ENCODE measurements at regions not wholly inside any gene's neighbourhood (a gene's known extent, or its start where the extent isn't known, plus 50 kb on each side); places are given as distances from the start of the nearest gene placed in this dataset.

GRCh38 chr7:30212701-30213111 is 71.7 kb upstream of the ZNRF2 start:
- Mint-ChIP-seq H3K9me3 (no peaks in the 10 kb centered on the region), H3K4me3 (no peak overlapping the region), H3K4me1 (ENCODE audit: low read depth) (no peaks in the 10 kb centered on the region), H3K27me3 (ENCODE audit: low read depth) (peaks cover 14% of the 10 kb centered on the region), H3K36me3 (ENCODE audit: insufficient read depth) (no peaks in the 10 kb centered on the region)
- ATAC-seq = no peak
- DNase-seq = no peak

- no peak for ATAC-seq
- Mint-ChIP-seq H3K4me1 (ENCODE audit: low read depth) (no peaks in the 10 kb centered on the region), H3K4me3 (no peak overlapping the region), H3K36me3 (ENCODE audit: insufficient read depth) (no peaks in the 10 kb centered on the region), H3K9me3 (no peaks in the 10 kb centered on the region), H3K27me3 (ENCODE audit: low read depth) (peaks cover 16% of the 10 kb centered on the region)
- DNase-seq = no peak
Measured at GRCh38 chr7:30213637-30214036, 70.8 kb upstream of the ZNRF2 start.

- Mint-ChIP-seq H3K36me3 (ENCODE audit: insufficient read depth) (no peaks in the 10 kb centered on the region), H3K9me3 (peaks cover 3% of the 10 kb centered on the region), H3K27me3 (ENCODE audit: low read depth) (peaks cover 16% of the 10 kb centered on the region), H3K4me1 (ENCODE audit: low read depth) (no peaks in the 10 kb centered on the region), H3K4me3 (no peak overlapping the region)
- DNase-seq (no peak), ATAC-seq (no peak)
Measured at GRCh38 chr7:30214651-30215137, 69.7 kb upstream of the ZNRF2 start.

- ATAC-seq (no peak), DNase-seq (no peak)
- H3K4me3 Mint-ChIP-seq = no peak overlapping the region
- peaks cover 9% of the 10 kb centered on the region for H3K9me3 Mint-ChIP-seq
- H3K4me1 Mint-ChIP-seq (ENCODE audit: low read depth) = peaks cover 2% of the 10 kb centered on the region
- peaks cover 4% of the 10 kb centered on the region for H3K27me3 Mint-ChIP-seq (ENCODE audit: low read depth)
- no peaks in the 10 kb centered on the region for H3K36me3 Mint-ChIP-seq (ENCODE audit: insufficient read depth)
Measured at GRCh38 chr7:30221764-30222163, 62.6 kb upstream of the ZNRF2 start.

GRCh38 chr7:30222515-30223215 is 61.7 kb upstream of the ZNRF2 start:
- no peak for ATAC-seq
- H3K4me1 Mint-ChIP-seq (ENCODE audit: low read depth) = peaks cover 2% of the 10 kb centered on the region
- peaks cover 2% of the 10 kb centered on the region for H3K27me3 Mint-ChIP-seq (ENCODE audit: low read depth)
- no peak for DNase-seq
- peaks cover 9% of the 10 kb centered on the region for H3K9me3 Mint-ChIP-seq
- H3K36me3 Mint-ChIP-seq (ENCODE audit: insufficient read depth) = no peaks in the 10 kb centered on the region
- H3K4me3 Mint-ChIP-seq = no peak overlapping the region

- no peak for ATAC-seq
- Mint-ChIP-seq H3K36me3 (ENCODE audit: insufficient read depth) (no peaks in the 10 kb centered on the region), H3K4me3 (no peak overlapping the region), H3K4me1 (ENCODE audit: low read depth) (peaks cover 2% of the 10 kb centered on the region), H3K9me3 (peaks cover 9% of the 10 kb centered on the region), H3K27me3 (ENCODE audit: low read depth) (peaks cover 1% of the 10 kb centered on the region)
- DNase-seq = no peak
Measured at GRCh38 chr7:30223896-30224295, 60.5 kb upstream of the ZNRF2 start.

GRCh38 chr7:30224511-30225062 is 59.8 kb upstream of the ZNRF2 start:
- Mint-ChIP-seq H3K27me3 (ENCODE audit: low read depth) (peaks cover 1% of the 10 kb centered on the region), H3K36me3 (ENCODE audit: insufficient read depth) (no peaks in the 10 kb centered on the region), H3K4me3 (no peak overlapping the region), H3K4me1 (ENCODE audit: low read depth) (peaks cover 2% of the 10 kb centered on the region), H3K9me3 (peaks cover 7% of the 10 kb centered on the region)
- no peak for ATAC-seq
- no peak for DNase-seq

- ATAC-seq (peak; percentile 28 to 53), DNase-seq (no peak)
- Mint-ChIP-seq H3K9me3 (no peaks in the 10 kb centered on the region), H3K27me3 (ENCODE audit: low read depth) (peaks cover 1% of the 10 kb centered on the region), H3K4me1 (ENCODE audit: low read depth) (peaks cover 2% of the 10 kb centered on the region), H3K36me3 (ENCODE audit: insufficient read depth) (no peaks in the 10 kb centered on the region), H3K4me3 (no peak overlapping the region)
Measured at GRCh38 chr7:30225863-30226613, 58.4 kb upstream of the ZNRF2 start.

- no peak overlapping the region for H3K4me3 Mint-ChIP-seq
- no peaks in the 10 kb centered on the region for H3K36me3 Mint-ChIP-seq (ENCODE audit: insufficient read depth)
- H3K27me3 Mint-ChIP-seq (ENCODE audit: low read depth) = peaks cover 1% of the 10 kb centered on the region
- H3K9me3 Mint-ChIP-seq = no peaks in the 10 kb centered on the region
- ATAC-seq (no peak), DNase-seq (no peak)
- H3K4me1 Mint-ChIP-seq (ENCODE audit: low read depth) = peaks cover 2% of the 10 kb centered on the region
Measured at GRCh38 chr7:30226614-30227268, 57.7 kb upstream of the ZNRF2 start.

- Mint-ChIP-seq H3K27me3 (ENCODE audit: low read depth) (peaks cover 1% of the 10 kb centered on the region), H3K4me1 (ENCODE audit: low read depth) (no peaks in the 10 kb centered on the region)
Measured at GRCh38 chr7:30231271-30231670, 53.1 kb upstream of the ZNRF2 start.

GRCh38 chr7:30232391-30232790 is 52.0 kb upstream of the ZNRF2 start:
- Mint-ChIP-seq H3K9me3 (no peaks in the 10 kb centered on the region), H3K4me3 (no peak overlapping the region), H3K4me1 (ENCODE audit: low read depth) (no peaks in the 10 kb centered on the region), H3K36me3 (ENCODE audit: insufficient read depth) (no peaks in the 10 kb centered on the region), H3K27me3 (ENCODE audit: low read depth) (peaks cover 5% of the 10 kb centered on the region)
- no peak for DNase-seq
- ATAC-seq = no peak

More at GRCh38 chr7:30231271-30231670, 53.1 kb upstream of the ZNRF2 start:
- H3K36me3 Mint-ChIP-seq (ENCODE audit: insufficient read depth) = no peaks in the 10 kb centered on the region
- DNase-seq = no peak
- no peaks in the 10 kb centered on the region for H3K9me3 Mint-ChIP-seq
- ATAC-seq = no peak
- H3K4me3 Mint-ChIP-seq = no peak overlapping the region
